HUES6 (cell line): ENCODE measurements at regions not wholly inside any gene's neighbourhood (a gene's known extent, or its start where the extent isn't known, plus 50 kb on each side); places are given as distances from the start of the nearest gene placed in this dataset.
"Not testable (repeated sequence)": the region's sequence is repeated elsewhere in the genome, so short reads cannot be mapped to it uniquely, and the experiment has no call there.

Source experiments
- H3K27ac ChIP-seq: 2 replicates; pipeline ENCODE4 v1.7.0; 2013; ENCODE audit warnings: low read depth, mild to moderate bottlenecking, low read length, inconsistent platforms
- H3K27me3 ChIP-seq: 2 replicates; pipeline ENCODE4 v1.6.1; 2013; ENCODE audit warnings: low read length; ENCODE audit not compliant: control insufficient read depth, insufficient read depth
- H3K36me3 ChIP-seq: 2 replicates; pipeline ENCODE4 v1.6.1; 2013; ENCODE audit warnings: low read length; ENCODE audit not compliant: control insufficient read depth, insufficient read depth
- H3K4me1 ChIP-seq: 2 replicates; pipeline ENCODE4 v1.6.1; 2013; ENCODE audit warnings: low read length; ENCODE audit not compliant: control insufficient read depth, insufficient read depth
- H3K4me3 ChIP-seq: 2 replicates; pipeline ENCODE4 v1.5.1; 2013; ENCODE audit warnings: low read depth, low read length
- H3K9ac ChIP-seq: one replicate; pipeline ENCODE4 v1.6.1; 2013; ENCODE audit warnings: mild to moderate bottlenecking, low read length
- H3K9me3 ChIP-seq: 2 replicates; pipeline ENCODE4 v1.6.1; 2013; ENCODE audit warnings: low read depth, low read length; ENCODE audit not compliant: control insufficient read depth, insufficient read depth

DNA sequence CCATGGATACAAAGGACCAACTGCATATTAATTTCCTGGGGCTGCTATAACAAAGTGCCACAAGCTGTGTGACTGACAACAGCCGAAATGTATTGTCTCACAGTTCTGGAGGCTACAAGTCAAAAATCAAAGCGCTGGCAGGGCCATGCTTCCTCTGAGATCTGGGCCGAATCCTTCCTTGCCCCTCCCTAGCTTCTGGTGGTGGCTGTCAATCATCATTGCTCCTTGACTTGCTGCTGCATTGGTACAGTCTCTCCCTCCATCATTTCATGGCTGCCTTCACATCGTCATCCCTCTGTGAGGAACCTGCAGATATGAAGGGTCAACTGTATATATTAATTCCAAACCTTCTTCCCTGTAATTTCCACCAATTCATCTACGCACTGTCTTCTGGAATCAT is 118.3 kb downstream of the EXOC5 start:
- Histone ChIP-seq H3K4me1 (no peaks in the 10 kb centered on the region), H3K9me3 (no peaks in the 10 kb centered on the region), H3K36me3 (no peaks in the 10 kb centered on the region), H3K9ac (no peak overlapping the region), H3K27ac (no peak overlapping the region), H3K27me3 (no peaks in the 10 kb centered on the region), H3K4me3 (no peak overlapping the region)

DNA sequence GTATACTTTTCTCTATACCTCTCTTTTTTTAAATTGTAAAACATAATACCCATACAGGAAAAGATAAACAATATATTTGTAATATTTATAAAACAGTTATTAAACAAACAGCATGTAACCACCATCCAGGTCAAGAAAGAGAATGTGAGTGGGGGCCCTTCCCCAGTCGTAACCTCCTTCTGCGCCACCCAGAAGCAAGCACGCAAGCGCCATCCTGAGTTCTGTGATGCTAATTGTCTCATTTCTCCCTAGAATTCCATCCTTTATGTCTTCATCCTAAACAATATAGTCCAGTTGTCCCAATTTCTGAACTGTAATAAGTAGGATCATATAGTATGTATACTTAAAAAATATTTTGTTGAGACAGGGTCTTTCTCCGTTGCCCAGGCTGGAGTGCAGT is 129.5 kb downstream of the EXOC5 start:
- Histone ChIP-seq H3K4me3 (no peak overlapping the region), H3K27me3 (no peaks in the 10 kb centered on the region), H3K27ac (no peak overlapping the region), H3K9ac (no peak overlapping the region), H3K4me1 (peaks cover 6% of the 10 kb centered on the region), H3K36me3 (no peaks in the 10 kb centered on the region), H3K9me3 (no peaks in the 10 kb centered on the region)

DNA sequence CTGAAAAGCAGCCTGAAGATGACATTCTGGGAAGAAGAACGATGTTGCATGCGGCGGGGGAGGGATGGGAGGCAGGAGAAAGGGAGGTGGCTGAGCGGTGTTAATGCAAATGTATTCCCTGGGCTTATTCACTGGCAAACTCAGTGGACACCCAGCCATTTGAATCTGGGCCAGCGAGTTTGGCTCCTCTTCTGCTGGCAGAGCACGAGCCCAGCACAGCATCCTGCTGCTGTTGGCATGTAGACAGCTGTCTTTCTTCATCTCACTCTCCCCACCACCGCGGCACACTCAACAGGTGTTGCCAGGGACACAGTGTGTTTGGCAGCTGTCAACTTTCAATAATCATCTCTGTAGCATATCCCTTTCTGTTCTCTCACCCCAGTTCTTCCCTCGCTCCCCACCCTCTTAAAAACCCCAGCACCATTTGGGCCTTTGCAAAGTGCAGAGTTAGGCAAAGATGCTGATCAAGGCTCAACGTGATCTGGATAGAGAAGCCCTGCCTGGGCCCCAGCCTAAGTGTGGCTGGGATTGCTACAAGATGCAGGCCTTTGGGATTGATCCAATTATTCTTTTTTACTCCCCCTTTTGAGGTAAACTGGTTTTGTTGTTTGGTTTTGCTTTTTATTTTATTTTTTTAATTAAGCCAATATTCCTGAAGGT is 131.9 kb downstream of the EXOC5 start:
- H3K36me3 ChIP-seq, result no peaks in the 10 kb centered on the region
- H3K4me1 ChIP-seq, result peaks cover 6% of the 10 kb centered on the region
- H3K4me3 ChIP-seq, result no peak overlapping the region
- H3K27ac ChIP-seq, result no peak overlapping the region
- H3K9ac ChIP-seq, result no peak overlapping the region
- no peaks in the 10 kb centered on the region for H3K9me3 ChIP-seq
- H3K27me3 ChIP-seq, result no peaks in the 10 kb centered on the region

DNA sequence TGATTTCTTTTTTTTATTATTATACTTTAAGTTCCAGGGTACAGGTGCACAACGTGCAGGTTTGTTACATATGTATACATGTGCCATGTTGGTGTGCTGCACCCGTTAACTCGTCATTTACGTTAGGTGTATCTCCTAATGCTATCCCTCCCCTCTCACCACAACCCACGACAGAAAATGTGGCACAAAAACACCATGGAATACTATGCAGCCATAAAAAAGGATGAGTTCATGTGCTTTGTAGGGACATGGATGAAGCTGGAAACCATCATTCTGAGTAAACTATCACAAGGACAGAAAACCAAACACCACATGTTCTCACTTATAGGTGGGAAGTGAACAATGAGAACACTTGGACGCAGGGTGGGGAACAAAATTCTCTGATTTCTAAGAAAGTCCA is 140.9 kb downstream of the EXOC5 start:
- H3K9ac ChIP-seq, H3K27me3 ChIP-seq, H3K9me3 ChIP-seq, H3K4me1 ChIP-seq, H3K27ac ChIP-seq, H3K4me3 ChIP-seq, H3K36me3 ChIP-seq: not testable (repeated sequence)

DNA sequence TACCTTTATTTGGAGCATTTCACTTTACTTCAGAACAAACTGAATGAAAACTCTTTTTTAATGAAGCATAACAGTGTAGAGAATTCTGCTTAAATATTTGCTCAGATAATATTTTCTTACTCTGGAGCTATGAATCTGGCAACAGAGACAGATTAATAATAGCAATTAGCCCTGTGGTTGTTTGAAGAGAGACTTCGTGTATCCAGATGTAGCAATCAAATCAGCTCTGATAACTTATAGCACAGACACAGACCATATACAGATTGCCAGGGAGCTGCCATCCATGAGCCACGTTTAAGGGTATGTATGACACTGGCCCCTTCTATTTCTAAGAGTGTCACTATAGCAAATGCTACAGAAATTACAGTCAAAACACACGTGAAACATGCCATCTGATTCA is 146.6 kb downstream of the EXOC5 start:
- H3K9ac ChIP-seq, result no peak overlapping the region
- H3K4me3 ChIP-seq, result no peak overlapping the region
- no peaks in the 10 kb centered on the region for H3K4me1 ChIP-seq
- no peaks in the 10 kb centered on the region for H3K36me3 ChIP-seq
- H3K9me3 ChIP-seq, result no peaks in the 10 kb centered on the region
- no peak overlapping the region for H3K27ac ChIP-seq
- no peaks in the 10 kb centered on the region for H3K27me3 ChIP-seq

DNA sequence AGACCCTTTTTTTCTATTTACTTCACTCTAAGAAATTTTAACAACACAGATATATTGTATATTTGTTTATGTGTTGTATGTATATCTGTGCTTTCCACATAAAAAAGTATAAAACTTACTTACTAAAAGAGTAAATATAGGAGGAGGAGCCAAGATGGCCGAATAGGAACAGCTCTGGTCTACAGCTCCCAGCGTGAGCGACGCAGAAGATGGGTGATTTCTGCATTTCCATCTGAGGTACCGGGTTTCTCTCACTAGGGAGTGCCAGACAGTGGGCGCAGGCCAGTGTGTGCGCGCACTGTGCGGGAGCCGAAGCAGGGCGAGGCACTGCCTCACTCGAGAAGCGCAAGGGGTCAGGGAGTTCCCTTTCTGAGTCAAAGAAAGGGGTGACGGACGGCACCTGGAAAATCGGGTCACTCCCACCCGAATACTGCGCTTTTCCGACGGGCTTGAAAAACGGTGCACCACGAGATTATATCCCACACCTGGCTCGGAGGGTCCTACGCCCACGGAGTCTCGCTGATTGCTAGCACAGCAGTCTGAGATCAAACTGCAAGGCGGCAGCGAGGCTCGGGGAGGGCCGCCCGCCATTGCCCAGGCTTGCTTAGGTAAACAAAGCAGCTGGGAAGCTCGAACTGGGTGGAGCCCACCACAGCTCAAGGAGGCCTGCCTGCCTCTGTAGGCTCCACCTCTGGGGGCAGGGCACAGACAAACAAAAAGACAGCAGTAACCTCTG is 156.5 kb downstream of the EXOC5 start:
- not testable (repeated sequence) for H3K27me3 ChIP-seq, H3K9me3 ChIP-seq, H3K4me1 ChIP-seq, H3K36me3 ChIP-seq
- Histone ChIP-seq H3K4me3 (peak overlapping the region; percentile 60), H3K27ac (peak overlapping the region; percentile 48; the same call in 1 of the 2 replicates), H3K9ac (peak overlapping the region; percentile 76)

DNA sequence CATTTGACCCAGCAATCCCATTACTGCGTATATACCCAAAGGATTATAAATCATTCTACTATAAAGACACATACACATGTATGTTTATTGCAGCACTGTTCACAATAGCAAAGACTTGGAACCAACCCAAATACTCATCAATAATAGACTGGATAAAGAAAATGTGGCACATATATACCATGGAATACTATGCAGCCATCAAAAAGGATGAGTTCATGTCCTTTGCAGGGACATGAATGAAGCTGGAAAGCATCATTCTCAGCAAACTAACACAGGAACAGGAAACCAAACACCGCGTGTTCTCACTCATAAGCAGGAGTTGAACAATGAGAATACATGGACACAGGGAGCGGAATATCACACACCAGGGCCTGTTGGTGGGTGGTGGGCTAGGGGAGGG is 158.3 kb downstream of the EXOC5 start:
- not testable (repeated sequence) for H3K4me1 ChIP-seq, H3K4me3 ChIP-seq, H3K27ac ChIP-seq, H3K9me3 ChIP-seq, H3K9ac ChIP-seq, H3K36me3 ChIP-seq, H3K27me3 ChIP-seq

DNA sequence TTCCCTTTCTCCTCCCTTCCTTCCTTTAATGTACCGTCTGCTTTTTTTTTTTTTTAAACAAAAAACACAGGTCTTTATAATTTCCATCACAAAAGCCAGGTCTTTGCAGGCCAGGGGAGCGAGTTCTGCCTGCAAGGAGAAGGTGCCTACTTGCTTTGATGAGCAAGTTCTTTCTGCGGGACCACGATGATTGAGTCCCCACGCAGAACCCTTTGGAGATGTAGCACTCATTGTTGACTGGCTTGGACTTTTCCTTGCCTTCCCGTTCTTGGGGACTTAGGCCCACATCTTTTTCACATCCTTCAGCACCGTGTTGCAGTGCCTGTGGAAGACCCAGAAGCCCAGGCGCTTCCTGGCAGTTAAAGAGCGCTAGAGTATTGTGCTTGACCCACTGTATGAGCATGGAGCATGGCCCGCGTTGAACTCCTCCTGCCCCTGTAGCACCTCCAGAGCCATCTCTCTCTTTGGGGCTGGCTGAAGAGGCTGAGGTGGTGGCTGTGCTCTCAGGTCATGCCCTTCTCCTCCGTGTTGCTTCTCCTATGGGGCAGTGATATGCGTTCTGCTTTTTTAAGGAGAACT is 177.6 kb downstream of the EXOC5 start:
- Histone ChIP-seq H3K27me3 (no peaks in the 10 kb centered on the region), H3K9ac (no peak overlapping the region), H3K4me3 (no peak overlapping the region), H3K9me3 (peaks cover 7% of the 10 kb centered on the region), H3K27ac (no peak overlapping the region), H3K36me3 (no peaks in the 10 kb centered on the region), H3K4me1 (peaks cover 6% of the 10 kb centered on the region; the same call in 1 of the 2 replicates)

DNA sequence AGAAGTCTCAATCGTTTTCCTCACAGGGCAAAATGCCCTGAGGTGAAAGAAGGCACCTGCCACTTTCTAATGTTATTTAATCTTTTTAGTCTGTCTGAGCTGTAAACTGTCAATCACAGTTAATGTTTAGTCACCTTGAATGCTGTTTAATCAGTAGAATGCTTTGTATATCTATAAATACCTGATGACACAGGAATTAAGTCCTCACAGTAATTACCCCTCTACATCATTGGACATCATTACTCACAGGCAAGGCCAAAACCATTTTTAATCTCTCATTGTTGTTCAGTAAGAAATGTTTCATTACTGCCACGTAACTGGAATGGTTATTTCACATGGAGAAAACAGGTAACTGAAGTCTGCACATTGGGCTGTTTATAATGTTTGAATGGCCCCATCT is 178.8 kb downstream of the EXOC5 start:
- Histone ChIP-seq H3K36me3 (no peaks in the 10 kb centered on the region), H3K9me3 (peaks cover 7% of the 10 kb centered on the region), H3K9ac (no peak overlapping the region), H3K27ac (no peak overlapping the region), H3K4me3 (no peak overlapping the region), H3K4me1 (peaks cover 6% of the 10 kb centered on the region; the same call in 1 of the 2 replicates), H3K27me3 (no peaks in the 10 kb centered on the region)

DNA sequence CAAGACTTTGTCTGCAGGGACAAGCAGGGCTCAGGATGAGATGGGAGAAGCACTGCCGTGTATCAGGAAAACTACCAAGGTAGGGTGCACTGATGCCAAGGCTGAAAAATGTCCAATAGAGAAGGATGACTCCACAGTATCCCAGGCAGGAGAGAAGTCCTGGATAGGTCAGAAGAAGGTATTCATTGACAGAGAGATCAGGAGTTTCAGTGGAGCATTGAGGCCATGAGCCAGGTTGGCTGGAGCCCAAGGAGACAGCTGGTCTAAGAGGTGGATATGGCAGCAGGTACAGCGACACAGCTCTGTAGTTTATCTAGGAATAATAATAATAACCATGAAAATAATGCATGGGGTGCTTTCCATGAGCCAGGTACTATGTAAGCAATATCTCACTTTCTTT is 180.9 kb downstream of the EXOC5 start:
- Histone ChIP-seq H3K27me3 (no peaks in the 10 kb centered on the region), H3K4me1 (peaks cover 6% of the 10 kb centered on the region; the same call in 1 of the 2 replicates), H3K9me3 (peaks cover 4% of the 10 kb centered on the region), H3K36me3 (no peaks in the 10 kb centered on the region), H3K9ac (no peak overlapping the region), H3K27ac (no peak overlapping the region), H3K4me3 (no peak overlapping the region)
